ENCODE measurements at regions not wholly inside any gene's neighbourhood (a gene's known extent, or its start where the extent isn't known, plus 50 kb on each side); places are given as distances from the start of the nearest gene placed in this dataset.

DNA sequence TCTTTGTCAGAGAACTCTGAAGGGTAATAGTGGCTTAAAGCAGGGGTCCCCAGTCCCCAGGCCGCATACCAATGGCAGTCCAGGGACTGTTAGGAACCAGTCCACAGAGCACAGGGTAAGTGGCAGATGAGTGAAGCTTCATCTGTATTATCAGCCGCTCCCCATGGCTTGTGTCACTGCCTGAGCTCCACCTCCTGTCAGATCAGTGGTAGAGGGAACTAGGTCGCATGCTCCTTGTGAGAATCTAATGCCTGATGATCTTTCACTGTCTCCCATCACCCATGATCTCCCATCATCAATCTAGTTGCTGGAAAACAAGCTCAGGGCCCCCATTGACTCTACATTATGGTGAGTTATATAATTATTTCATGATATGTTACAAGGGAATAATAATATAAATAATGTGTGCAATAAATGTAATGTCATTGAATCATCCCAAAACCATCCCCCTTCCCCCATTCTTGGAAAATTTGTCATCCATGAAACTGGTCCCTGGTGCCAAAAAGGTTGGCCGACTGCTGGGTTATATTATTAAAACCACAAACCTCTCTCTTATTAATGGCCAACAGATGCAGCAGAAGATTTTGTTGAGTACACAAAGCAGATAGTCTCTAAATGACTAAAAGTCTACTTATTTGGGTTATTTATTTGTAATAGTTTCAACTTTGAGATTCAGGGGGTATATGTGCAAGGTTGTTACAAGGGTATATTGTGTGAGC lies 782.7 kb downstream of the CDH11 start:
- Histone ChIP-seq H3K79me2 (ENCODE audit: control insufficient read depth, insufficient read depth, low read length) (no peaks in the 10 kb centered on the region), H3K4me3 (no peak overlapping the region), H4K20me1 (ENCODE audit: control insufficient read depth, insufficient read depth) (no peaks in the 10 kb centered on the region), H3K36me3 (ENCODE audit: control insufficient read depth in 2 of 2, insufficient read depth in 2 of 2, low read length in 1 of 2) (no peaks in the 10 kb centered on the region), H3K9ac (ENCODE audit: control insufficient read depth, insufficient read depth, low read length) (no peak overlapping the region), H3K4me2 (ENCODE audit: control insufficient read depth, insufficient read depth) (no peak overlapping the region), H2AFZ (ENCODE audit: control insufficient read depth, low read depth, low read length) (no peak overlapping the region), H3K27ac (ENCODE audit: control insufficient read depth, insufficient read depth) (no peak overlapping the region), H3K4me1 (ENCODE audit: control insufficient read depth, insufficient read depth, low read length) (no peaks in the 10 kb centered on the region), H3K9me3 (replicated peaks; ENCODE audit: control insufficient read depth, insufficient read depth, low read length) (no peaks in the 10 kb centered on the region), H3K27me3 (replicated peaks in 1 of 2; ENCODE audit: control insufficient read depth in 2 of 2, insufficient read depth in 2 of 2, low read length in 1 of 2) (no peaks in the 10 kb centered on the region)
- in situ Hi-C loops (cut with MboI): no loop called here
- SMC1A ChIA-PET (ENCODE audit: uncharacterized antibody, unreplicated experiment): no interaction called here
- CTCF ChIA-PET: no interaction called here
- ATAC-seq: no peak
- POLR2A ChIA-PET: interaction anchor here (0.7 kb wide), 1 partner anchor 39 kb away, joined by 3 read pairs; no protein-coding TSS in a partner anchor
- intact Hi-C loops (cut with micrococcal nuclease; ENCODE audit: unreplicated experiment): no loop called here
- RAD21 ChIA-PET (ENCODE audit: unreplicated experiment): no interaction called here
- TF ChIP-seq, protein P1, sequence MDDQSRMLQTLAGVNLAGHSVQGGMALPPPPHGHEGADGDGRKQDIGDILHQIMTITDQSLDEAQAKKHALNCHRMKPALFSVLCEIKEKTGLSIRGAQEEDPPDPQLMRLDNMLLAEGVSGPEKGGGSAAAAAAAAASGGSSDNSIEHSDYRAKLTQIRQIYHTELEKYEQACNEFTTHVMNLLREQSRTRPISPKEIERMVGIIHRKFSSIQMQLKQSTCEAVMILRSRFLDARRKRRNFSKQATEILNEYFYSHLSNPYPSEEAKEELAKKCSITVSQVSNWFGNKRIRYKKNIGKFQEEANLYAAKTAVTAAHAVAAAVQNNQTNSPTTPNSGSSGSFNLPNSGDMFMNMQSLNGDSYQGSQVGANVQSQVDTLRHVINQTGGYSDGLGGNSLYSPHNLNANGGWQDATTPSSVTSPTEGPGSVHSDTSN (IDR thresholded peaks at IDR 0.05; ENCODE audit: insufficient replicate concordance, low read depth, low read length): no peak
- TF ChIP-seq, protein P2, sequence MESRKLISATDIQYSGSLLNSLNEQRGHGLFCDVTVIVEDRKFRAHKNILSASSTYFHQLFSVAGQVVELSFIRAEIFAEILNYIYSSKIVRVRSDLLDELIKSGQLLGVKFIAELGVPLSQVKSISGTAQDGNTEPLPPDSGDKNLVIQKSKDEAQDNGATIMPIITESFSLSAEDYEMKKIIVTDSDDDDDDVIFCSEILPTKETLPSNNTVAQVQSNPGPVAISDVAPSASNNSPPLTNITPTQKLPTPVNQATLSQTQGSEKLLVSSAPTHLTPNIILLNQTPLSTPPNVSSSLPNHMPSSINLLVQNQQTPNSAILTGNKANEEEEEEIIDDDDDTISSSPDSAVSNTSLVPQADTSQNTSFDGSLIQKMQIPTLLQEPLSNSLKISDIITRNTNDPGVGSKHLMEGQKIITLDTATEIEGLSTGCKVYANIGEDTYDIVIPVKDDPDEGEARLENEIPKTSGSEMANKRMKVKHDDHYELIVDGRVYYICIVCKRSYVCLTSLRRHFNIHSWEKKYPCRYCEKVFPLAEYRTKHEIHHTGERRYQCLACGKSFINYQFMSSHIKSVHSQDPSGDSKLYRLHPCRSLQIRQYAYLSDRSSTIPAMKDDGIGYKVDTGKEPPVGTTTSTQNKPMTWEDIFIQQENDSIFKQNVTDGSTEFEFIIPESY (IDR thresholded peaks at IDR 0.05): no peak
- no peak for TF ChIP-seq MYB (IDR thresholded peaks at IDR 0.05; ENCODE audit: borderline replicate concordance, low read depth, low read length)
- no peak for TF ChIP-seq NFIC (IDR thresholded peaks at IDR 0.05; ENCODE audit: low read depth, low read length)
- TF ChIP-seq, protein P3, sequence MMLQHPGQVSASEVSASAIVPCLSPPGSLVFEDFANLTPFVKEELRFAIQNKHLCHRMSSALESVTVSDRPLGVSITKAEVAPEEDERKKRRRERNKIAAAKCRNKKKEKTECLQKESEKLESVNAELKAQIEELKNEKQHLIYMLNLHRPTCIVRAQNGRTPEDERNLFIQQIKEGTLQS (IDR thresholded peaks at IDR 0.05; ENCODE audit: borderline replicate concordance, extremely low read depth, low read depth, low read length): no peak
- WGBS (ENCODE audit: insufficient coverage, insufficient replicate concordance, low lambda C conversion rate, missing lambda C conversion rate): 6% methylated on average over 4 of the region's 4 CpGs
- no peak for FAIRE-seq
- no peak for DNase-seq (ENCODE audit: low read depth, low spot score)
- no TSS peak for BruUV-seq (replicated peaks)
